SK-N-SH treated with all-trans-retinoic acid at 6 μM for 48 hours (cell line): ENCODE measurements at regions not wholly inside any gene's neighbourhood (a gene's known extent, or its start where the extent isn't known, plus 50 kb on each side); places are given as distances from the start of the nearest gene placed in this dataset.

Source experiments
- ARNTL ChIP-seq: fragments of 450-650 bp; formaldehyde crosslinking; IDR thresholded peaks from 2 replicates; pipeline ENCODE4 v1.5.0; 2020; ENCODE audit warnings: low read depth, mild to moderate bottlenecking, moderate library complexity, borderline replicate concordance
- BACH2 ChIP-seq: fragments of 250-450 bp; sonication (Bioruptor Pico); IDR thresholded peaks from 2 replicates; pipeline ENCODE4 v1.9.0; 2021; ENCODE audit warnings: mild to moderate bottlenecking, borderline replicate concordance
- ISL1 ChIP-seq: fragments of 250-450 bp; sonication (Bioruptor Pico); IDR thresholded peaks from 2 replicates; pipeline ENCODE4 v2.1.2; 2022; ENCODE audit warnings: mild to moderate bottlenecking, moderate library complexity
- PATZ1 ChIP-seq: fragments of 250-450 bp; sonication (Bioruptor Pico); IDR thresholded peaks from 2 replicates; pipeline ENCODE4 v1.8.0; 2020; ENCODE audit warnings: mild to moderate bottlenecking, moderate library complexity, borderline replicate concordance
- SNAI2 ChIP-seq: fragments of 250-450 bp; sonication (Bioruptor Pico); IDR thresholded peaks from 2 replicates; pipeline ENCODE4 v1.5.0; 2020; ENCODE audit warnings: mild to moderate bottlenecking, moderate library complexity
- ZFP3 ChIP-seq: fragments of 250-450 bp; sonication (Bioruptor Pico); IDR thresholded peaks from 2 replicates; pipeline ENCODE4 v1.5.0; 2020; ENCODE audit warnings: mild to moderate bottlenecking, moderate library complexity
- ZFP30 ChIP-seq: fragments of 450-650 bp; formaldehyde crosslinking; IDR thresholded peaks from 2 replicates; pipeline ENCODE4 v1.5.0; 2022; ENCODE audit warnings: mild to moderate bottlenecking, moderate library complexity
- TF ChIP-seq, protein P1 (sequence below): fragments of 250-450 bp; sonication (Bioruptor Pico); IDR thresholded peaks from 2 replicates; pipeline ENCODE4 v1.5.1; 2021; ENCODE audit warnings: mild to moderate bottlenecking, moderate library complexity
- TF ChIP-seq, protein P2 (sequence below): fragments of 250-450 bp; sonication (Bioruptor Pico); IDR thresholded peaks from 2 replicates; pipeline ENCODE4 v1.8.0; 2021; ENCODE audit warnings: low read depth, mild to moderate bottlenecking, moderate library complexity, borderline replicate concordance

GRCh38 chr10:120799849-120800248 lies 51.3 kb upstream of the WDR11 start:
- TF ChIP-seq ISL1 (CRISPR knock-in tag) (no peak), BACH2 (CRISPR knock-in tag) (no peak), ARNTL (CRISPR knock-in tag) (no peak), PATZ1 (no peak), SNAI2 (CRISPR knock-in tag) (no peak), ZFP3 (no peak), ZFP30 (no peak)
- TF ChIP-seq, protein P1, sequence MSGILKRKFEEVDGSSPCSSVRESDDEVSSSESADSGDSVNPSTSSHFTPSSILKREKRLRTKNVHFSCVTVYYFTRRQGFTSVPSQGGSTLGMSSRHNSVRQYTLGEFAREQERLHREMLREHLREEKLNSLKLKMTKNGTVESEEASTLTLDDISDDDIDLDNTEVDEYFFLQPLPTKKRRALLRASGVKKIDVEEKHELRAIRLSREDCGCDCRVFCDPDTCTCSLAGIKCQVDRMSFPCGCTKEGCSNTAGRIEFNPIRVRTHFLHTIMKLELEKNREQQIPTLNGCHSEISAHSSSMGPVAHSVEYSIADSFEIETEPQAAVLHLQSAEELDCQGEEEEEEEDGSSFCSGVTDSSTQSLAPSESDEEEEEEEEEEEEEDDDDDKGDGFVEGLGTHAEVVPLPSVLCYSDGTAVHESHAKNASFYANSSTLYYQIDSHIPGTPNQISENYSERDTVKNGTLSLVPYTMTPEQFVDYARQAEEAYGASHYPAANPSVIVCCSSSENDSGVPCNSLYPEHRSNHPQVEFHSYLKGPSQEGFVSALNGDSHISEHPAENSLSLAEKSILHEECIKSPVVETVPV (CRISPR knock-in tag), result no peak
- TF ChIP-seq, protein P2, sequence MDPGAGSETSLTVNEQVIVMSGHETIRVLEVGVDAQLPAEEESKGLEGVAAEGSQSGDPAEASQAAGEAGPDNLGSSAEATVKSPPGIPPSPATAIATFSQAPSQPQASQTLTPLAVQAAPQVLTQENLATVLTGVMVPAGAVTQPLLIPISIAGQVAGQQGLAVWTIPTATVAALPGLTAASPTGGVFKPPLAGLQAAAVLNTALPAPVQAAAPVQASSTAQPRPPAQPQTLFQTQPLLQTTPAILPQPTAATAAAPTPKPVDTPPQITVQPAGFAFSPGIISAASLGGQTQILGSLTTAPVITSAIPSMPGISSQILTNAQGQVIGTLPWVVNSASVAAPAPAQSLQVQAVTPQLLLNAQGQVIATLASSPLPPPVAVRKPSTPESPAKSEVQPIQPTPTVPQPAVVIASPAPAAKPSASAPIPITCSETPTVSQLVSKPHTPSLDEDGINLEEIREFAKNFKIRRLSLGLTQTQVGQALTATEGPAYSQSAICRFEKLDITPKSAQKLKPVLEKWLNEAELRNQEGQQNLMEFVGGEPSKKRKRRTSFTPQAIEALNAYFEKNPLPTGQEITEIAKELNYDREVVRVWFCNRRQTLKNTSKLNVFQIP (CRISPR knock-in tag), result no peak
